Stimulated activated CD8-positive, alpha-beta memory T cell treated with anti-CD3 and anti-CD28 coated beads, Interleukin-12 subunit alpha, Interleukin-12 subunit beta, amount 100 ng/mL, for 24 hours (primary cell): ENCODE measurements at regions not wholly inside any gene's neighbourhood (a gene's known extent, or its start where the extent isn't known, plus 50 kb on each side); places are given as distances from the start of the nearest gene placed in this dataset.

Source experiments
- DNase-seq: peaks from one replicate; pipeline ENCODE4 v3.0.0-alpha.2; 2020; ENCODE audit errors: extremely low read depth

- no peak for DNase-seq
These were observed 64.4 kb upstream of the CXCR4 start for GRCh38 chr2:136182315-136182714.

- DNase-seq, result no peak
These were observed 61.6 kb upstream of the CXCR4 start for GRCh38 chr2:136179602-136179975.

GRCh38 chr2:136178941-136179601 lies 61.1 kb upstream of the CXCR4 start:
- DNase-seq, result no peak

- no peak for DNase-seq
These were observed 57.9 kb upstream of the CXCR4 start for GRCh38 chr2:136175868-136176267.

GRCh38 chr2:136175466-136175865 lies 57.5 kb upstream of the CXCR4 start:
- DNase-seq, result no peak

- DNase-seq, result no peak
These were observed 55.2 kb upstream of the CXCR4 start for GRCh38 chr2:136173126-136173525.

- no peak for DNase-seq
These were observed 53.3 kb upstream of the CXCR4 start for GRCh38 chr2:136171223-136171622.

- no peak for DNase-seq
These were observed 50.8 kb upstream of the CXCR4 start for GRCh38 chr2:136168720-136169119.

GRCh38 chr2:136167721-136168475 lies 49.9 kb upstream of the CXCR4 start:
- DNase-seq, result no peak
